ENCODE measurements at regions not wholly inside any gene's neighbourhood (a gene's known extent, or its start where the extent isn't known, plus 50 kb on each side); places are given as distances from the start of the nearest gene placed in this dataset.

GRCh38 chr5:124660229-124661093, 86.0 kb downstream of the ZNF608 start:
- Histone ChIP-seq H3K27me3 (ENCODE audit: control insufficient read depth, insufficient read depth, low read length) (no peaks in the 10 kb centered on the region), H3K36me3 (ENCODE audit: control insufficient read depth, insufficient read depth, low read length) (no peaks in the 10 kb centered on the region), H3K4me3 (ENCODE audit: low read depth, low read length) (no peak overlapping the region)
- ChIA-PET CTCF (interaction anchor here (1.0 to 1.1 kb wide), 2 partner anchors 9 to 11 kb away, joined by 3 read pairs; no protein-coding TSS in a partner anchor), POLR2A (no interaction called here)
- TF ChIP-seq, protein P1, sequence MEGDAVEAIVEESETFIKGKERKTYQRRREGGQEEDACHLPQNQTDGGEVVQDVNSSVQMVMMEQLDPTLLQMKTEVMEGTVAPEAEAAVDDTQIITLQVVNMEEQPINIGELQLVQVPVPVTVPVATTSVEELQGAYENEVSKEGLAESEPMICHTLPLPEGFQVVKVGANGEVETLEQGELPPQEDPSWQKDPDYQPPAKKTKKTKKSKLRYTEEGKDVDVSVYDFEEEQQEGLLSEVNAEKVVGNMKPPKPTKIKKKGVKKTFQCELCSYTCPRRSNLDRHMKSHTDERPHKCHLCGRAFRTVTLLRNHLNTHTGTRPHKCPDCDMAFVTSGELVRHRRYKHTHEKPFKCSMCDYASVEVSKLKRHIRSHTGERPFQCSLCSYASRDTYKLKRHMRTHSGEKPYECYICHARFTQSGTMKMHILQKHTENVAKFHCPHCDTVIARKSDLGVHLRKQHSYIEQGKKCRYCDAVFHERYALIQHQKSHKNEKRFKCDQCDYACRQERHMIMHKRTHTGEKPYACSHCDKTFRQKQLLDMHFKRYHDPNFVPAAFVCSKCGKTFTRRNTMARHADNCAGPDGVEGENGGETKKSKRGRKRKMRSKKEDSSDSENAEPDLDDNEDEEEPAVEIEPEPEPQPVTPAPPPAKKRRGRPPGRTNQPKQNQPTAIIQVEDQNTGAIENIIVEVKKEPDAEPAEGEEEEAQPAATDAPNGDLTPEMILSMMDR (IDR thresholded peaks at IDR 0.05; ENCODE audit: insufficient read depth, low read depth, low read length): no peak
- no peak for DNase-seq (ENCODE audit: low read depth)

DNA sequence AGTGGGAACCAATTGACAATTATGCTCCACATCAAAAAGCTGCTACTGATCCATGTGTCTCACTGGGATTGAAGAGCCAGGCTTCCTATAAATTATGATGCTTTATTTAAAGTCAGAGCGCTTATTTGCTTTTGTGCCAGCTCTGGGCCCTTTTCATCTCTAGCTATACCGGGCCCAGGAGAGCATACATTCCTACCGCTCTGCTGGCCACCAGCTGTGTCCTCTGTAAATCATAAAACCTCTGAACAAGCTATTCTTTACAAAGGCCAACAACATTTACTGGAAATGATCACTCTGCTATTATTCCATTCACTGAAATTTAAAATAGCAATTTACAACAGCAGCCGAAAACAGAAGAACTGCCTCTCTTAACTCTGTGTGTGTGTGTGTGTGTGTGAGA, 86.6 kb downstream of the ZNF608 start:
- POLR2A ChIA-PET: no interaction called here
- H3K36me3 ChIP-seq (ENCODE audit: control insufficient read depth, insufficient read depth, low read length): no peaks in the 10 kb centered on the region
- no peaks in the 10 kb centered on the region for H3K27me3 ChIP-seq (ENCODE audit: control insufficient read depth, insufficient read depth, low read length)
- CTCF ChIA-PET: no interaction called here
- TF ChIP-seq, protein P1 (IDR thresholded peaks at IDR 0.05; ENCODE audit: insufficient read depth, low read depth, low read length): no peak
- DNase-seq (ENCODE audit: low read depth): no peak
- no peak overlapping the region for H3K4me3 ChIP-seq (ENCODE audit: low read depth, low read length)

GRCh38 chr5:124658867-124659557, 87.4 kb downstream of the ZNF608 start:
- ChIA-PET POLR2A (no interaction called here), CTCF (interaction anchor here (0.6 kb wide), 2 partner anchors 17 to 868 kb away, joined by 3 read pairs; no protein-coding TSS in a partner anchor)
- no peak for DNase-seq (ENCODE audit: low read depth)
- TF ChIP-seq, protein P1 (IDR thresholded peaks at IDR 0.05; ENCODE audit: insufficient read depth, low read depth, low read length): no peak
- no peaks in the 10 kb centered on the region for H3K27me3 ChIP-seq (ENCODE audit: control insufficient read depth, insufficient read depth, low read length)
- no peaks in the 10 kb centered on the region for H3K36me3 ChIP-seq (ENCODE audit: control insufficient read depth, insufficient read depth, low read length)
- H3K4me3 ChIP-seq (ENCODE audit: low read depth, low read length): no peak overlapping the region

DNA sequence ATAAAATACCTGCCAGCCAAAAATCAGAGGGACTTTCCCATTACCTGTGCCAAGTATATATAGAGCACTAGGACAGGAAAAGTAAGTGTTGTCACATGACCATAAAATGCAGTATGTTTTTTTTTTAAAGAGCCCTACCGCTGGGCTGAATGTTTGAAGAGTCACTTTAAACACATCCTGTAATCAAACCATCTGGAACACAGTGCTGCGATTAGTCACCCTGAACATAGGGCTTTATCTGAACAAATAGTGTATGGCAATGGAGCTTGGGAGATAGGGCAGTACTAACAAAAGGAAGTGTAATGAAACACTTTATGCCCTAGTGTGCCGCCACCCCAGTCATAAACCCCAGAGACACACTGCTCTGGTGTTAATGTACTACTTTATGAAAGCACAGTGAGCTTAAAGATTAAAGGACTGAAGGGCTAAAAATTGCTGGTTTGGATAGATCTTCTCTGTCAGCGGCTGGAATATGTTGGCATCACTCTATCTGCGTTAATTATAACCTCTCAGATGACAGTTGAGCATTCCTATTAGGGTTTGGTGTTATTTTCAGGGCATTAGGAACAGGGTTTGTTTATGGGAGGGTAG, 90.4 kb downstream of the ZNF608 start:
- Histone ChIP-seq H3K4me3 (ENCODE audit: low read depth, low read length) (no peak overlapping the region), H3K27me3 (ENCODE audit: control insufficient read depth, insufficient read depth, low read length) (no peaks in the 10 kb centered on the region), H3K36me3 (ENCODE audit: control insufficient read depth, insufficient read depth, low read length) (no peaks in the 10 kb centered on the region)
- DNase-seq (ENCODE audit: low read depth): peak; percentile 38
- POLR2A ChIA-PET: interaction anchor here (0.6 kb wide), 1 partner anchor 953 kb away, joined by 4 read pairs; no protein-coding TSS in a partner anchor
- CTCF ChIA-PET: interaction anchor here (0.5 kb wide), 1 partner anchor 648 kb away, joined by 3 read pairs; no protein-coding TSS in a partner anchor
- TF ChIP-seq, protein P1 (IDR thresholded peaks at IDR 0.05; ENCODE audit: insufficient read depth, low read depth, low read length): no peak
